ENCODE measurements at regions not wholly inside any gene's neighbourhood (a gene's known extent, or its start where the extent isn't known, plus 50 kb on each side); places are given as distances from the start of the nearest gene placed in this dataset.

DNA sequence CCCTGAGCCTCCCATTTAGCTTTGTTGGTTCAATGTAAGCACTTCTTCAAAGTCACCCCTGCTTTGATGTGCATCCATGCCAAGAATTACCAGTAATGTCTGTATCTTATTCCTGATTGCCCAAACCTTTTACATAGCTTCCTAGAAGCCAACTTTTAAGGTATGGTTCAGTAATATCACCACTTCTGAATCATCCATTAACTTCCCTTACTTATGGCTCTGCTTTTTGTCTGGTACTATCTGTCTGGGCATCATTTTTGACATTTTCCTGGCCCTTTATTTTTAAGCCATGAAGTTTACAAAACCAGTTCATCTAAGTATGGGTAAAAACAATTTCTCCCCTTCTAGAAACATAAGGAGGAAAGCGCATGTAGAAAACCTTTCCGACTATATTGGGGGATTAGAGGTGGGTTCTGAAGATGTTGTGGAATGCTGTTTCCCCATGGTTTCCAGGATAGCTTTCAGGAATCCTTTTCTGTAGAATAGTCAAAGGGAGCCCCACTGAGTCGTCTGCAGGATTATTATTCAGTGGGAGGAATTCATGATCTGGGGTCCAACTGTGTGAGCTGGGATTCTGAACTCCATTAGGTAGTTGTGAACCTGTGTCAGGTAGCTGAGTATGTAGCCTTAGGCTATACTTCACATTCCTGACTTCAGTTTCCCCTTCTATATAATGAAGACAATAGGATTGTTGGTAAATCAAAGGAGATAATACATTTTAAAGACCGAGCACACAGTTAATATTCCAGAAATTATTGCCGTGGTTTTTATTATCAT, 163.8 kb downstream of the SUCLA2 start:
- TF ChIP-seq, protein P1, sequence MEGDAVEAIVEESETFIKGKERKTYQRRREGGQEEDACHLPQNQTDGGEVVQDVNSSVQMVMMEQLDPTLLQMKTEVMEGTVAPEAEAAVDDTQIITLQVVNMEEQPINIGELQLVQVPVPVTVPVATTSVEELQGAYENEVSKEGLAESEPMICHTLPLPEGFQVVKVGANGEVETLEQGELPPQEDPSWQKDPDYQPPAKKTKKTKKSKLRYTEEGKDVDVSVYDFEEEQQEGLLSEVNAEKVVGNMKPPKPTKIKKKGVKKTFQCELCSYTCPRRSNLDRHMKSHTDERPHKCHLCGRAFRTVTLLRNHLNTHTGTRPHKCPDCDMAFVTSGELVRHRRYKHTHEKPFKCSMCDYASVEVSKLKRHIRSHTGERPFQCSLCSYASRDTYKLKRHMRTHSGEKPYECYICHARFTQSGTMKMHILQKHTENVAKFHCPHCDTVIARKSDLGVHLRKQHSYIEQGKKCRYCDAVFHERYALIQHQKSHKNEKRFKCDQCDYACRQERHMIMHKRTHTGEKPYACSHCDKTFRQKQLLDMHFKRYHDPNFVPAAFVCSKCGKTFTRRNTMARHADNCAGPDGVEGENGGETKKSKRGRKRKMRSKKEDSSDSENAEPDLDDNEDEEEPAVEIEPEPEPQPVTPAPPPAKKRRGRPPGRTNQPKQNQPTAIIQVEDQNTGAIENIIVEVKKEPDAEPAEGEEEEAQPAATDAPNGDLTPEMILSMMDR (IDR thresholded peaks at IDR 0.05), result no peak
- no peak for TF ChIP-seq POLR2A (IDR thresholded peaks at IDR 0.05; ENCODE audit: low read depth)

Measured in esophagus muscularis mucosa (tissue), 3 donors.